Ovary (tissue), 3 donors: ENCODE measurements at regions not wholly inside any gene's neighbourhood (a gene's known extent, or its start where the extent isn't known, plus 50 kb on each side); places are given as distances from the start of the nearest gene placed in this dataset.

ENCODE experiments used
- EP300 ChIP-seq: sonication (generic); formaldehyde crosslinking; IDR thresholded peaks from one replicate; pipeline ENCODE4 v1.6.1; 2017; ENCODE audit warnings: antibody characterized with exemption
- POLR2A ChIP-seq: fragments of 450-650 bp; IDR thresholded peaks from one replicate; pipeline ENCODE4 v1.6.1; 2017; ENCODE audit warnings: antibody characterized with exemption, mild to moderate bottlenecking, moderate library complexity
- TF ChIP-seq, protein P1 (sequence below), 3 donors: fragments of 450-650 bp in 2 of 3; fragments of 200-600 bp in 1 of 3; IDR thresholded peaks; one replicate each; pipeline versions ENCODE4 v1.5.1 to v1.8.0; 2016 to 2022; ENCODE audit warnings: antibody characterized with exemption in 3 of 3, mild to moderate bottlenecking in 1 of 3
- donor health status: DM: no; HTN: no; CAD: no.

DNA sequence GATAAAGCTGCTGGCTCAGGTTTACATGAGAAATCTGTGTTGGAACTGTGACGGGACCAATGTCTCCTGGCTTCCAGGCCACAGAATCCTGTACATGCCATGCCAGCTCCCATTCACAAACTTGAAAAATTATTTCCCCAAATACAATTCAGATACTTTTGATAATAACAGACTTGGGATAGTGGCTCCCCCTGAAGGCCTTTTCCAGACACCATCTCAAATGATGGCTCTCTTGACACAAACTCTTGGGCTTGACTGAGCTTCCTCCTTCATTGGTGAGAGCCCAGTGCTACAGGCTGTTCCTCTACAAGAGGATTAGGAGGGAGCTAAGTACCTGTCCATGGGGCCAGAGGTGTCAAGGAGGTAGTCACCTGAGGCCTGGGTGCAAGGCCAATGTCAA, 104.7 kb upstream of the PAX6 start:
- TF ChIP-seq, protein P1, sequence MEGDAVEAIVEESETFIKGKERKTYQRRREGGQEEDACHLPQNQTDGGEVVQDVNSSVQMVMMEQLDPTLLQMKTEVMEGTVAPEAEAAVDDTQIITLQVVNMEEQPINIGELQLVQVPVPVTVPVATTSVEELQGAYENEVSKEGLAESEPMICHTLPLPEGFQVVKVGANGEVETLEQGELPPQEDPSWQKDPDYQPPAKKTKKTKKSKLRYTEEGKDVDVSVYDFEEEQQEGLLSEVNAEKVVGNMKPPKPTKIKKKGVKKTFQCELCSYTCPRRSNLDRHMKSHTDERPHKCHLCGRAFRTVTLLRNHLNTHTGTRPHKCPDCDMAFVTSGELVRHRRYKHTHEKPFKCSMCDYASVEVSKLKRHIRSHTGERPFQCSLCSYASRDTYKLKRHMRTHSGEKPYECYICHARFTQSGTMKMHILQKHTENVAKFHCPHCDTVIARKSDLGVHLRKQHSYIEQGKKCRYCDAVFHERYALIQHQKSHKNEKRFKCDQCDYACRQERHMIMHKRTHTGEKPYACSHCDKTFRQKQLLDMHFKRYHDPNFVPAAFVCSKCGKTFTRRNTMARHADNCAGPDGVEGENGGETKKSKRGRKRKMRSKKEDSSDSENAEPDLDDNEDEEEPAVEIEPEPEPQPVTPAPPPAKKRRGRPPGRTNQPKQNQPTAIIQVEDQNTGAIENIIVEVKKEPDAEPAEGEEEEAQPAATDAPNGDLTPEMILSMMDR (IDR thresholded peaks at IDR 0.05): no peak
- TF ChIP-seq POLR2A (no peak), EP300 (no peak)
